LNCAP (cell line): ENCODE measurements at regions not wholly inside any gene's neighbourhood (a gene's known extent, or its start where the extent isn't known, plus 50 kb on each side); places are given as distances from the start of the nearest gene placed in this dataset.

ENCODE experiments used
- CTCF ChIP-seq: fragments of 450-650 bp; IDR thresholded peaks from 2 replicates; pipeline ENCODE4 v1.5.1; 2017; ENCODE audit warnings: mild to moderate bottlenecking

- TF ChIP-seq CTCF: no peak
Measured at GRCh38 chr1:22263359-22263758, 120.5 kb upstream of the WNT4 start.

GRCh38 chr1:22264464-22265341 lies 121.8 kb upstream of the WNT4 start:
- no peak for TF ChIP-seq CTCF

- TF ChIP-seq CTCF: no peak
Measured at GRCh38 chr1:22266141-22266540, 123.2 kb upstream of the WNT4 start.

GRCh38 chr1:22267413-22268175 lies 124.7 kb upstream of the WNT4 start:
- no peak for TF ChIP-seq CTCF

- TF ChIP-seq CTCF: no peak
Measured at GRCh38 chr1:22268327-22268726, 125.4 kb upstream of the WNT4 start.

- TF ChIP-seq CTCF: no peak
Measured at GRCh38 chr1:22271847-22272801, 129.2 kb upstream of the WNT4 start.
